ENCODE measurements at regions not wholly inside any gene's neighbourhood (a gene's known extent, or its start where the extent isn't known, plus 50 kb on each side); places are given as distances from the start of the nearest gene placed in this dataset.
"Not testable (repeated sequence)": the region's sequence is repeated elsewhere in the genome, so short reads cannot be mapped to it uniquely, and the experiment has no call there.

- TF ChIP-seq EZH2 (IDR thresholded peaks at IDR 0.05; ENCODE audit: low read depth); CTCF (conservative IDR thresholded peaks at IDR 0.05): not testable (repeated sequence)
Measured at GRCh38 chr18:46200178-46201055, 96.2 kb downstream of the HAUS1 start.
